Brain pericyte (primary cell): ENCODE measurements at regions not wholly inside any gene's neighbourhood (a gene's known extent, or its start where the extent isn't known, plus 50 kb on each side); places are given as distances from the start of the nearest gene placed in this dataset.
"Not testable (repeated sequence)": the region's sequence is repeated elsewhere in the genome, so short reads cannot be mapped to it uniquely, and the experiment has no call there.

Source experiments
- DNase-seq: peaks from one replicate; pipeline ENCODE4 v3.0.0-alpha.2; 2012; ENCODE audit warnings: low read depth, low spot score

GRCh38 chr6:21333715-21334114 lies 259.8 kb upstream of the SOX4 start:
- DNase-seq: no peak

GRCh38 chr6:21334651-21335050 lies 258.9 kb upstream of the SOX4 start:
- no peak for DNase-seq

GRCh38 chr6:21335591-21335990 lies 258.0 kb upstream of the SOX4 start:
- DNase-seq: no peak

- no peak for DNase-seq
Observed at GRCh38 chr6:21337263-21337662, 256.3 kb upstream of the SOX4 start.

DNA sequence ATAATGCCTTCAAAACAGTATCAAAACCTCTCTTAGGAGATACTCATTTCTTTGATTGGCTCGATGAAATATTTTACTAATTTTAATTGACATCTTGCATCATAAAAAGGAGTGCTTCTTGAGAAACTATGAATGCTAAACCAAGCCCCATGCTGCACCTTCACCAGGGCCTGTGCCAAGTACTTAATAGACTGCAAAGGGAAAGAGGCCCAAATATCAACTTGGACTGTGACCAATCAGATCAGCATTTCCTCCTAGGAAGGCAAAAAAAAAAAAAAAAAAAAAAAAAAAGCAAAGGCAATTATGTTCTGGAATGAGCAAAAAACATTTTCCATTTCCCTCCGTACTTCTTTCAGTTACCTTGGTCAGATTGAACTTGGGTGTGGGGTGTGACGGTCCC lies 253.0 kb upstream of the SOX4 start:
- DNase-seq: no peak

- DNase-seq: no peak
Observed at GRCh38 chr6:21341910-21342309, 251.6 kb upstream of the SOX4 start.

GRCh38 chr6:21342501-21342900 lies 251.1 kb upstream of the SOX4 start:
- no peak for DNase-seq

- DNase-seq: not testable (repeated sequence)
Observed at GRCh38 chr6:21345704-21346103, 247.8 kb upstream of the SOX4 start.

- no peak for DNase-seq
Observed at GRCh38 chr6:21348146-21348503, 245.4 kb upstream of the SOX4 start.

DNA sequence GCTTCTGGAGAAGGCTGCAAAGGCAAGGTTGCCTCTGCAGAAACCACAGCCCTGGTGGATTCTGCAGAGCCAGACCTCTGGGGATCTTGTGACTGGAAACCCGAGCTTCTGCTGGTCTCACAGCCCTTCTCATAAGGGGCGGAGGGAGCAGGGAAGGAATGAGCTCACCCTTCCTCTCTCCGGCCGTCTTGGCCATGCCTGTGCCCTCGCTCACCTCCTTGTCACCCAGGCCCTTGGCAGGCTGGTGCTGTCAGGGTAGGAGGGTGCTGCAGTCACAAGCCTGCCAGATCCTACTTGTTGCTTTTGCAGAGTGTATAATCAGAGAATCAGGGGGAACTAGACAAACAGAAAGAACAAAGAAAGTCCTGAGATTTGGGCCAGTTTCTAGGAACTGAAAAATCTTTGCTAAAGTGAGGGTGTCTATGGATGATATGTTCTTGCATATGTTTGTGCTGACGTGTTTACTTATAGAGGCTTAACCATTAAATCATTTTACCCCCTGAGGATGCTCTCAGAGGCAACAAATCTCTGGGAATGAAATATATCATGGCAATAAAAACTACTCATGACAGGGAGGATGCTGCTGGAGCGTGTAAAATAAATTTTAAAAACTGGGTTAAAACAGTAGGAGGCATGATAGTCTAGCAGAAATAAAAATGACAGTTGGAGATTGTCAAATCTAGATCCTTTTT lies 244.9 kb upstream of the SOX4 start:
- DNase-seq: peak; percentile 50

DNA sequence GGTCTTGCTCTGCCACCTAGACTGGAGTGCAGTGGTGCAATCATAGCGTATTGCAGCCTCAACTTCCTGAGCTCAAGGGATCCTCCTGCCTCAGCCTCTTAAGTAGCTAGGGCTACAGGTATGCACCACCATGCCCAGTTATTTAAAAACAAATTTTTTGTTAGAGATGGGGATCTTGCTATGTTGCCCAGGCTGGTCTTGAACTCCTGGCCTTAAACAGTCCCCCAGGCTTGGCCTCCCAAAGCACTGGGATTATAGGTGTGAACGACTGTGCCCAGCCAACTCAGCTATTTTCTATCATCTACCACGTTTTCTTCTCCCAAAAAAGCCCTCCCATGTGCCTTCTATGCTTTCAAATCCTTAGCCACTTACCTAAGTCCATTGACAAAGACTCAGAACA lies 243.7 kb upstream of the SOX4 start:
- DNase-seq: no peak

- no peak for DNase-seq
Observed at GRCh38 chr6:21350926-21351325, 242.6 kb upstream of the SOX4 start.

GRCh38 chr6:21352131-21352530 lies 241.4 kb upstream of the SOX4 start:
- DNase-seq: no peak

- DNase-seq: no peak
Observed at GRCh38 chr6:21354805-21355238, 238.7 kb upstream of the SOX4 start.

- DNase-seq: no peak
Observed at GRCh38 chr6:21355638-21356037, 237.9 kb upstream of the SOX4 start.

- no peak for DNase-seq
Observed at GRCh38 chr6:21357262-21357661, 236.3 kb upstream of the SOX4 start.

GRCh38 chr6:21359926-21360325 lies 233.6 kb upstream of the SOX4 start:
- DNase-seq: no peak

- no peak for DNase-seq
Observed at GRCh38 chr6:21360336-21360735, 233.2 kb upstream of the SOX4 start.

DNA sequence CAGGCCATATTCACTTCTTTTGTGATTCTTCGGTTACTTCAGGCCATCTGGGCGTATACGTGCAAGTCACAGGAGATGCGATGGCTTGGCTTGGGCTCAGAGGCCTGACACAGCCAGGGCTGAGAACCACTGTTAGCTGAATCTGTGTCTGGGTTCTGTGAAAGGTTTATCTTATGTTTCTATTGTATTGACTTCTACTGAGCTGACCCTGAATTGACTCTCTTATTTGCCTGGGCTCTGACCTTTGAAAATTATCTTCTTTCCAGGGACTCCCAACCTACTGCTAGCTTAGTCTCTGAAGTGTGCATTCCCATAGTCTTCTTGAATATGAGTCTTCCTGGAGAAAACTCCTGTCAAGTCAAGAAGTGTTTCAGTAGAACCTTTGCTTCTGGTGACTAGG lies 226.4 kb upstream of the SOX4 start:
- DNase-seq: no peak

DNA sequence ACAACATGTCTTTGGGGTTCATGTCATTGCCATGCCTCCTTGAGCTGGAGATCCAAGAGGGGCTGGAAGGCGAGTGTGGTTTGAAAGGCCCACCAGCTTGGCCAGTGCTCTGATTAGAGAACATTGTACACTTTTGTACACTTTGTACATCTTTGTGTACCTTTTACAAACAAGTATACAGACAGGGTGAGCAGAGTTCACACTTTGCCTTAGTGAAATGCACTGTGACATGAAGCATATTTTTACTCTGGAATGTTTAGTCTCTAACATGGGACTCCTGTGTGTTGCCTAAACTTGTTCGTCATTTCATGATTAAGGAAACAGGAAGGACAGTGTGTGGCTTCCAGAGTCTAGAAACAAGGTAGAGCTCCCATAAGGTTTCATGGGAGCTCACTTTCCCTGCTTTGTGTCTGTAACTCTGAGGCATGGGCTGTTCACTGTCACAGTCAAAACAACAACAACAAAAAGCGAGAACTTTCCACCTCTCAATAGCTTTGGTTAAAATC lies 225.8 kb upstream of the SOX4 start:
- DNase-seq: no peak

DNA sequence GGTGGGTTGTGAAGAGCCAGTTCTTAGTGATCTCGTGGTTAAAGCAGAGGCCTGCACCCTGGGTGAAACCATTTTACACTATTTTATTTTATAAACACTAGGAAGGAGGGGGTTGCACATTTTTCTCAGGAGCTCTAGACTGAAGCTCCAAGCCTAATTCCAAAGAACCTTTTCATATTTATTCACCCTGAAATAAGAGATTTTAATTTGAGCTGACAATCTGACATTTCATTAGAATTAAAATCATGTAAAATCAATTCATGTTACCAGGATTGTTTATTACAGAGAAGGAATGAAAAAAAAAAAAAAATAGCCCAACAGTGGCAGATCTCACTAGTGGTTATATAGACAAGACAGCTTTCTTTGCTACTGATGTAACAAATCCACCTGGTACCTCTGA lies 222.5 kb upstream of the SOX4 start:
- DNase-seq: no peak

DNA sequence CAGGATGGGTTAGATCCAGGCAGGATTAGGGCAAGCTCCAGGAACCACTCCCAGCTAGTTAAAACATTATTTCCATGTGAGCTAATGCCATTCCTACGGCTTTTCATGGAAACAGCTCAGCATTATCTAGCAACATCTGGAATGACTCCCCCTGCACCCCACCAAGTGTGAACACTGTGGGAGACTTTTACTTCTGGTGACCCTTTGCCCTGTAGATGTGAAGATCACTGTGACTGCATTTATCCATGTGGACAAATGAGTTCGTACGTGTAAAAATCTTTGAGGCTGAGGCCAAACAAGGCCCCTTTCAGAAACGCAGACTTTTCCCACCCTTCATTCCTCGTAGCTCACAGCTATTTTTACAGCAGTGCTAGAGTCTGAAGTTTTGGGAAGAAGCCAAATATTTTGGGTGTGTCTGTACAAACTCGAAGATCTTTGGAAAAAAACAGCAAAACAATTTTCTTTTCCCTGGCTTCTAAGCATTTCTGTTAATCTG lies 221.8 kb upstream of the SOX4 start:
- peak; percentile 13 for DNase-seq

- no peak for DNase-seq
Observed at GRCh38 chr6:21375151-21376116, 218.1 kb upstream of the SOX4 start.
